ENCODE measurements at regions not wholly inside any gene's neighbourhood (a gene's known extent, or its start where the extent isn't known, plus 50 kb on each side); places are given as distances from the start of the nearest gene placed in this dataset.
"Not testable (repeated sequence)": the region's sequence is repeated elsewhere in the genome, so short reads cannot be mapped to it uniquely, and the experiment has no call there.

DNA sequence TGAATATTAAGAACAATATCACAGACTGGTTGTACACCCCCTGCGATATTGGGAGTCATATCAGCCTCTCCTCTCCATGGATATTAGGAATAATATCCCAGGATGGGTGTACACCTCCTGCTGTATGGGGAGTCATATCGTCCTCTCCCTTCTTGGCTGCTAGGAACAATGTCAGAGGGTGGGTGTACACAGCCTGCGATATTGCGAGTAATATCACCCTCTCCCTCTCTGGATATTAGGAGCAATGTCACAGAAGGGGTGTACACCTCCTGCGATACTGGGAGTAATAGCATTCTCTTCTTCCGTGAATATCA, 69.8 kb upstream of the HMX1 start:
- TF ChIP-seq POLR2A, CTCF (IDR thresholded peaks at IDR 0.05): not testable (repeated sequence)

Data from ovary (tissue), 3 donors.